SK-N-SH (cell line): ENCODE measurements at regions not wholly inside any gene's neighbourhood (a gene's known extent, or its start where the extent isn't known, plus 50 kb on each side); places are given as distances from the start of the nearest gene placed in this dataset.

Source experiments
- EP300 ChIP-seq, 2 experiments: IDR thresholded peaks; 2 replicates each; pipeline versions ENCODE4 v1.4.0 to v1.6.1; 2012; ENCODE audit warnings: borderline replicate concordance in 1 of 2, low read depth in 1 of 2, low read length in 1 of 2
- MXI1 ChIP-seq: IDR thresholded peaks from 2 replicates; pipeline ENCODE4 v1.6.1; 2012; ENCODE audit warnings: mild to moderate bottlenecking, low read depth, low read length, improper control_type of control experiment
- POLR2AphosphoS5 ChIP-seq: IDR thresholded peaks from 2 replicates; pipeline ENCODE4 v1.6.1; 2012; ENCODE audit warnings: low read depth, low read length
- RAD21 ChIP-seq: IDR thresholded peaks from 2 replicates; pipeline ENCODE4 v1.6.1; 2012; ENCODE audit warnings: mild to moderate bottlenecking, low read length

- no peak for TF ChIP-seq POLR2AphosphoS5
- no peak for TF ChIP-seq MXI1
- peak; percentile 25 for TF ChIP-seq RAD21
- no peak for TF ChIP-seq EP300 (IDR thresholded peaks at IDR 0.05; ENCODE audit: borderline replicate concordance in 1 of 2, low read depth in 1 of 2, low read length in 1 of 2)
Measured at GRCh38 chr4:83961575-83961974, 425.7 kb downstream of the GPAT3 start.
